ENCODE measurements at regions not wholly inside any gene's neighbourhood (a gene's known extent, or its start where the extent isn't known, plus 50 kb on each side); places are given as distances from the start of the nearest gene placed in this dataset.
A peak's percentile ranks its signal among the peaks of the same experiment; 100 is the strongest.

DNA sequence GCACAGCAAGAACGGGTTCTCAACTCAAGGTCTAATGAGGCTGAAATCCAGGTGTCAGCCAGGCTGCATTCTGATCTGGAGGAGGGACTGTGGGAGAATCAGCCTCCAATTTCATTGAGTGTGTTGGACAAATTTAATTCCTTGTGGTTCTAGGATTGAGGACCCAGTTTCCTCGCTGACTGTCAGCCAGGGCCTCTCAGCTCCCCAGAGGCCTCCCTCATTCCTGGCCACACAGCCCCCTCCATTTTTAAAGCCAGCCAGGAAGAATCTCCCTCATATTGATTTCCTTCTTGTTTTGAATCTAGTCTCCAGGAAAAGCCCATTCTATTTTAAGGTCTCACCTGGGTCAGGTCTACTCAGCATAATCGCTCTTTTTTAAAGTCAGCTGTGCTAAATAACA lies 73.7 kb upstream of the ARMC2 start:
- 90 to 94% (median 92%) methylated on average over 3 of the region's 3 CpGs for WGBS, 5 donors
- H3K36me3 ChIP-seq, result no peaks in the 10 kb centered on the region
- DNase-seq, result no peak
- intact Hi-C loops (cut with DNase I; ENCODE audit: low total_unique reads), result no loop called here
- TF ChIP-seq POLR2A (IDR thresholded peaks at IDR 0.05), result no peak
- TF ChIP-seq POLR2AphosphoS5 (IDR thresholded peaks at IDR 0.05), result no peak
- TF ChIP-seq, protein P1, sequence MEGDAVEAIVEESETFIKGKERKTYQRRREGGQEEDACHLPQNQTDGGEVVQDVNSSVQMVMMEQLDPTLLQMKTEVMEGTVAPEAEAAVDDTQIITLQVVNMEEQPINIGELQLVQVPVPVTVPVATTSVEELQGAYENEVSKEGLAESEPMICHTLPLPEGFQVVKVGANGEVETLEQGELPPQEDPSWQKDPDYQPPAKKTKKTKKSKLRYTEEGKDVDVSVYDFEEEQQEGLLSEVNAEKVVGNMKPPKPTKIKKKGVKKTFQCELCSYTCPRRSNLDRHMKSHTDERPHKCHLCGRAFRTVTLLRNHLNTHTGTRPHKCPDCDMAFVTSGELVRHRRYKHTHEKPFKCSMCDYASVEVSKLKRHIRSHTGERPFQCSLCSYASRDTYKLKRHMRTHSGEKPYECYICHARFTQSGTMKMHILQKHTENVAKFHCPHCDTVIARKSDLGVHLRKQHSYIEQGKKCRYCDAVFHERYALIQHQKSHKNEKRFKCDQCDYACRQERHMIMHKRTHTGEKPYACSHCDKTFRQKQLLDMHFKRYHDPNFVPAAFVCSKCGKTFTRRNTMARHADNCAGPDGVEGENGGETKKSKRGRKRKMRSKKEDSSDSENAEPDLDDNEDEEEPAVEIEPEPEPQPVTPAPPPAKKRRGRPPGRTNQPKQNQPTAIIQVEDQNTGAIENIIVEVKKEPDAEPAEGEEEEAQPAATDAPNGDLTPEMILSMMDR (IDR thresholded peaks at IDR 0.05 in 8 of 11, conservative IDR thresholded peaks at IDR 0.05 in 3 of 11), result no peak
- H3K27ac ChIP-seq, result no peak overlapping the region
- no peaks in the 10 kb centered on the region for H3K27me3 ChIP-seq (replicated peaks in 1 of 7)
- no peak overlapping the region for H3K4me3 ChIP-seq
- peaks cover 2 to 9% (median 5%) of the 10 kb centered on the region in 6 donors for H3K4me1 ChIP-seq
- no peaks in the 10 kb centered on the region for H3K9me3 ChIP-seq

DNA sequence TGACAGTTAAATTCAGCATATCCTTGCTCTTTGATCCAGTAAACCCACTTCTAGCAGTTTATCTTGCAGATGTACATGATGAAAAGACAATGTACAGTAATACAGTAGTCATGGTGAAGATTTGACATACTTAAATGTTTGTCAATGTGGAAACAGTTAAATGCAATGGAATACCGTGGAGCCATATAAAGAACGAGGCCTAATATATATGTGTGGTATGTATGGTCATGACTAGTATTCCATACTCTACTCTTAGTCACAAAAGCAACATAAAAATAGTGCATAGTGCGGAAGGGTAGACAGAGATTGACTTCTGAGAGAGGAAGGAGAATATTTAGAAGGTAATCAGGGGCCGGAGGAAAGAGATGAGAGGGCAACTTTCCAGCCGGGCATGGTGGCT lies 70.7 kb upstream of the ARMC2 start:
- intact Hi-C loops (cut with DNase I; ENCODE audit: low total_unique reads), result no loop called here
- no peak for TF ChIP-seq POLR2AphosphoS5 (IDR thresholded peaks at IDR 0.05)
- TF ChIP-seq, protein P1 (IDR thresholded peaks at IDR 0.05 in 8 of 11, conservative IDR thresholded peaks at IDR 0.05 in 3 of 11), result no peak
- no peak for TF ChIP-seq POLR2A (IDR thresholded peaks at IDR 0.05)
- no peaks in the 10 kb centered on the region for H3K27me3 ChIP-seq (replicated peaks in 1 of 7)

DNA sequence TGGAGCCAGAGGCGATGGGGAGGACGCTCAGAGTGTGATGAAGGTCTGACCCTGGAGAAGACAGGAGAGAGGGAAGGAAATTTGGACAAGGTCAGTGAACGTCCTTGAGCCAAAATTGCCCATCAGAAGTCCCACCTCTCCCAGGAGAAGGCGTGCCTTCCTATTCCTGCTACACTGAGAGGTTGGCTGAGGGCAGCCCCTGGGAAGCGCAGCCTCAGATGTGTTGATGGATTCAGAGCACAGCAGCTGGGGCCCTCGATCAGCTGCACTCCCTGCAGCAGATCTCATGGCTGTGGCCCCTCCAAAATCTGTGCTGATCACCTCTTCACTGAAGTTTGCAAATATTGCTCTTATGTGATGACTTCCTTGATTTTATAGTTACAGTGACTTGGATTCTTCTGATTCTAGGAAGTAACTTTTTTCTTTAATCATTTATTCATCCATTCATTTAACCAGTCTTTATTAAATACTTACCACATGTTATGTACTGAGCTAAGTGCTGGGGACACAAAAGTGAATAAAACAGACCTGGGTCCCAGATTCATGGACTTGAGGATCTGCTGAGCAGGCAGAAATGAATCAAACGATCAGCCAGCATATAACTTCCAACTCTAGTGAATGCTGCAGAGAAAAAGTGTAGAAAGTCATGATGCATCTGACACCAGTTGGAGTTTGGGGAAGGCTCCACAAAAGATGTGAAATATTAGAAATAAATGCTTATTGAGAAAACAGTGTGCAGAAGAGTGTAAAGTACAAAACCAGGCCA lies 69.6 kb upstream of the ARMC2 start:
- TF ChIP-seq, protein P1 (IDR thresholded peaks at IDR 0.05 in 8 of 11, conservative IDR thresholded peaks at IDR 0.05 in 3 of 11), result no peak
- no peak for TF ChIP-seq POLR2A (IDR thresholded peaks at IDR 0.05)
- no peak for TF ChIP-seq POLR2AphosphoS5 (IDR thresholded peaks at IDR 0.05)
- no peaks in the 10 kb centered on the region for H3K27me3 ChIP-seq (replicated peaks in 1 of 7)
- H3K4me1 ChIP-seq, result peaks cover 10 to 47% (median 30%) of the 10 kb centered on the region in 6 donors
- H3K9me3 ChIP-seq, result no peaks in the 10 kb centered on the region
- intact Hi-C loops (cut with DNase I; ENCODE audit: low total_unique reads), result no loop called here
- no peak overlapping the region for H3K4me3 ChIP-seq
- no peak for DNase-seq
- WGBS, 5 donors, result 75 to 85% (median 77%) methylated on average over 7 of the region's 7 CpGs
- H3K27ac ChIP-seq, result peak overlapping the region in 5 of 8 donors; percentile 15 to 53 (median 23)
- H3K36me3 ChIP-seq, result no peaks in the 10 kb centered on the region

More for the DNA sequence above, 70.7 kb upstream of the ARMC2 start:
- no peak for DNase-seq
- Histone ChIP-seq H3K9me3 (no peaks in the 10 kb centered on the region), H3K27ac (no peak overlapping the region), H3K4me1 (peaks cover 10 to 37% (median 25%) of the 10 kb centered on the region in 6 donors), H3K36me3 (no peaks in the 10 kb centered on the region), H3K4me3 (no peak overlapping the region)
- 73 to 94% (median 92%) methylated on average over 5 of the region's 5 CpGs for WGBS, 5 donors

DNA sequence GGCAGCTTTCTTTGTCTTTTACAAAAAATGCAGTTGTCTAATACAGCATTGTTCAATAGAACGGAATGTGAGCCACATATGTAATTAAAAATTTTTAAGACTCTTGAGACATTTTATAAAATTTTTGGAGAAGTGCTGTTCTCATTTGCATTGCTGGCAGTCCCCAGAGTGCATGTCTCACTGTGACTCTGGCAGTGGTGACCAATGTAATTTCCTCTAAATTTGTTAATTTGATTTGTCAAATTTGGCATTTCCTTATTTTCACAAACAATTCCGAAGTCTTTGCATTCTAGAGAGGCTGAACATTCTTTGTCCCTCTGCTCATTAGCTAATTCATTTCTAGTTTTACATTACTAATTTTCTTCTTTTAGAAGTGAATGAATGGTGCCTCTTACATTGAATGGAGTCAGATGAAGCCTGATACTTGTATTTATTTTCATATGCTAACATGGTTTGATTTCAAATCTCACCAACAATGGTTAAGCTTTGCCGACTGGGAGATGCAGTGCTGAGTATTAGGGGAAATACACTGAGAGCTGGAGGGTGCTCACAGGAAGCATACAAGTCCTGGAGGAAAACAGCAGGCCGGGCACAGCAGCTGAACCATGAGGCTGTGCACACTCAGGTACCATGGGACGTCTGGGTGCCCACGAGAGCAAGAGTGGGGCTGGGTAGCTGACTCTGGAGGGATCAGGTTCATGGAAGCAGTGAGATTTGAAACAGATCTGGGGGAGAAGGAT lies 68.5 kb upstream of the ARMC2 start:
- Histone ChIP-seq H3K4me1 (peaks cover 10 to 47% (median 30%) of the 10 kb centered on the region in 6 donors), H3K36me3 (no peaks in the 10 kb centered on the region), H3K27me3 (replicated peaks in 1 of 7) (no peaks in the 10 kb centered on the region), H3K27ac (peak overlapping the region in 6 of 8 donors; percentile 9 to 69 (median 22)), H3K4me3 (peak overlapping the region in 1 of 8 donors; percentile 19), H3K9me3 (no peaks in the 10 kb centered on the region)
- TF ChIP-seq POLR2A (IDR thresholded peaks at IDR 0.05), result no peak
- DNase-seq, result no peak
- WGBS, 5 donors, result 51 to 60% (median 52%) methylated on average over 6 of the region's 6 CpGs
- intact Hi-C loops (cut with DNase I; ENCODE audit: low total_unique reads), result loop anchor here (10.0 kb wide), 1 partner anchor 55 kb away; no protein-coding TSS in a partner anchor

All from spleen (tissue), 11 donors.